ENCODE measurements at regions not wholly inside any gene's neighbourhood (a gene's known extent, or its start where the extent isn't known, plus 50 kb on each side); places are given as distances from the start of the nearest gene placed in this dataset.

- Histone ChIP-seq H3K4me2 (ENCODE audit: low read depth, low read length) (no peak overlapping the region), H4K8ac (ENCODE audit: low read depth in 2 of 2, low read length in 2 of 2) (no peak overlapping the region), H3K23ac (ENCODE audit: low read depth, low read length) (no peak overlapping the region), H4K5ac (ENCODE audit: low read depth, low read length) (no peak overlapping the region), H2BK15ac (ENCODE audit: low read depth, low read length) (no peak overlapping the region), H3K9ac (ENCODE audit: low read depth, low read length) (no peak overlapping the region), H3K9me3 (ENCODE audit: control insufficient read depth, insufficient read depth, low read length) (no peaks in the 10 kb centered on the region), H3K27me3 (ENCODE audit: control insufficient read depth, insufficient read depth, low read length) (no peaks in the 10 kb centered on the region), H3K4ac (ENCODE audit: low read depth, low read length) (no peak overlapping the region), H2BK20ac (ENCODE audit: low read depth, low read length) (no peak overlapping the region), H3K4me3 (ENCODE audit: insufficient read depth, low read depth, low read length) (no peak overlapping the region), H2BK120ac (ENCODE audit: low read depth, low read length) (no peak overlapping the region), H3K36me3 (ENCODE audit: control insufficient read depth, insufficient read depth, low read length) (no peaks in the 10 kb centered on the region), H3K27ac (ENCODE audit: insufficient read depth, low read length) (no peak overlapping the region), H3K4me1 (ENCODE audit: control insufficient read depth, insufficient read depth, low read length) (no peaks in the 10 kb centered on the region), H3K18ac (ENCODE audit: low read depth, low read length) (no peak overlapping the region), H2AK5ac (ENCODE audit: low read depth, low read length) (no peak overlapping the region), H3K56ac (ENCODE audit: extremely low read depth, insufficient read depth, low read length) (no peak overlapping the region), H3K9me1 (ENCODE audit: insufficient read depth, low read length) (no peaks in the 10 kb centered on the region), H3K79me1 (ENCODE audit: low read depth in 1 of 2, low read length in 2 of 2) (no peaks in the 10 kb centered on the region), H3K14ac (replicated peaks; ENCODE audit: low read depth, low read length) (no peak overlapping the region), H2AK9ac (replicated peaks; ENCODE audit: low read depth, low read length, poor library complexity) (no peak overlapping the region), H2AFZ (replicated peaks; ENCODE audit: low read length, poor library complexity) (no peak overlapping the region), H4K20me1 (ENCODE audit: insufficient read depth, low read length) (no peaks in the 10 kb centered on the region), H2BK5ac (ENCODE audit: low read depth, low read length, poor library complexity, severe bottlenecking) (no peak overlapping the region), H4K91ac (ENCODE audit: insufficient read depth, low read depth, low read length) (no peak overlapping the region)
- TF ChIP-seq MAZ (IDR thresholded peaks at IDR 0.05; ENCODE audit: borderline replicate concordance, low read depth, low read length) (no peak), BHLHE40 (IDR thresholded peaks at IDR 0.05; ENCODE audit: low read depth, low read length) (no peak), CHD1 (IDR thresholded peaks at IDR 0.05; ENCODE audit: low read depth, low read length) (no peak), CEBPB (IDR thresholded peaks at IDR 0.05; ENCODE audit: low read depth, low read length) (no peak), RAD21 (IDR thresholded peaks at IDR 0.05; ENCODE audit: low read length) (no peak), FOS (IDR thresholded peaks at IDR 0.05; ENCODE audit: low read depth, low read length) (no peak), MXI1 (IDR thresholded peaks at IDR 0.05; ENCODE audit: borderline replicate concordance, low read depth, low read length) (no peak), RCOR1 (IDR thresholded peaks at IDR 0.05; ENCODE audit: insufficient replicate concordance, low read length) (no peak), POLR2A (IDR thresholded peaks at IDR 0.05; ENCODE audit: low read depth, low read length) (no peak), MAFK (IDR thresholded peaks at IDR 0.05; ENCODE audit: low read depth, low read length) (no peak), ELK1 (IDR thresholded peaks at IDR 0.05; ENCODE audit: borderline replicate concordance, low read depth, low read length) (no peak), NFE2L2 (IDR thresholded peaks at IDR 0.05; ENCODE audit: low read depth, low read length) (no peak), SMC3 (IDR thresholded peaks at IDR 0.05; ENCODE audit: low read depth, low read length) (no peak), RFX5 (IDR thresholded peaks at IDR 0.05; ENCODE audit: low read depth, low read length) (no peak)
- TF ChIP-seq, protein P1, sequence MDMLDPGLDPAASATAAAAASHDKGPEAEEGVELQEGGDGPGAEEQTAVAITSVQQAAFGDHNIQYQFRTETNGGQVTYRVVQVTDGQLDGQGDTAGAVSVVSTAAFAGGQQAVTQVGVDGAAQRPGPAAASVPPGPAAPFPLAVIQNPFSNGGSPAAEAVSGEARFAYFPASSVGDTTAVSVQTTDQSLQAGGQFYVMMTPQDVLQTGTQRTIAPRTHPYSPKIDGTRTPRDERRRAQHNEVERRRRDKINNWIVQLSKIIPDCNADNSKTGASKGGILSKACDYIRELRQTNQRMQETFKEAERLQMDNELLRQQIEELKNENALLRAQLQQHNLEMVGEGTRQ (IDR thresholded peaks at IDR 0.05; ENCODE audit: low read depth, low read length): no peak
- TF ChIP-seq, protein P2, sequence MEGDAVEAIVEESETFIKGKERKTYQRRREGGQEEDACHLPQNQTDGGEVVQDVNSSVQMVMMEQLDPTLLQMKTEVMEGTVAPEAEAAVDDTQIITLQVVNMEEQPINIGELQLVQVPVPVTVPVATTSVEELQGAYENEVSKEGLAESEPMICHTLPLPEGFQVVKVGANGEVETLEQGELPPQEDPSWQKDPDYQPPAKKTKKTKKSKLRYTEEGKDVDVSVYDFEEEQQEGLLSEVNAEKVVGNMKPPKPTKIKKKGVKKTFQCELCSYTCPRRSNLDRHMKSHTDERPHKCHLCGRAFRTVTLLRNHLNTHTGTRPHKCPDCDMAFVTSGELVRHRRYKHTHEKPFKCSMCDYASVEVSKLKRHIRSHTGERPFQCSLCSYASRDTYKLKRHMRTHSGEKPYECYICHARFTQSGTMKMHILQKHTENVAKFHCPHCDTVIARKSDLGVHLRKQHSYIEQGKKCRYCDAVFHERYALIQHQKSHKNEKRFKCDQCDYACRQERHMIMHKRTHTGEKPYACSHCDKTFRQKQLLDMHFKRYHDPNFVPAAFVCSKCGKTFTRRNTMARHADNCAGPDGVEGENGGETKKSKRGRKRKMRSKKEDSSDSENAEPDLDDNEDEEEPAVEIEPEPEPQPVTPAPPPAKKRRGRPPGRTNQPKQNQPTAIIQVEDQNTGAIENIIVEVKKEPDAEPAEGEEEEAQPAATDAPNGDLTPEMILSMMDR (conservative IDR thresholded peaks at IDR 0.05; ENCODE audit: low read depth, low read length): no peak
- in situ Hi-C loops (cut with MboI; ENCODE audit: low sequenced_read_pairs): no loop called here
- ChIA-PET POLR2A (ENCODE audit: unreplicated experiment) (no interaction called here), CTCF (no interaction called here)
- no peak for DNase-seq
- BruUV-seq (replicated peaks): no TSS peak
- intact Hi-C loops (cut with micrococcal nuclease): no loop called here
- ATAC-seq (ENCODE audit: low read depth): no peak
- dilution Hi-C loops (cut with HindIII; ENCODE audit: low sequenced_read_pairs, unreplicated experiment): no loop called here
- no CpG with 5 or more reads among the region's 7 CpGs for WGBS, 2 experiments (ENCODE audit: extremely low coverage in 2 of 2, insufficient read length in 1 of 2)
Observed at GRCh38 chr6:119526561-119527230, 177.1 kb upstream of the MAN1A1 start.

Measured in IMR-90 (cell line).